IMR-90 (cell line): ENCODE measurements at regions not wholly inside any gene's neighbourhood (a gene's known extent, or its start where the extent isn't known, plus 50 kb on each side); places are given as distances from the start of the nearest gene placed in this dataset.

ENCODE experiments used
- ATAC-seq: fragments of 200-7000 bp; cut with Tn5 transposase; 2 replicates; pipeline ENCODE4 v1.9.1; 2020; ENCODE audit warnings: low read depth, mild to moderate bottlenecking, moderate library complexity
- BruUV-seq: library from RNA; stranded (reverse); fragments of 400-500 nt; replicated peaks from 2 replicates; lab custom pipeline; 2021; lab: Mats Ljungman, UMichigan
- CTCF ChIA-PET: fragments of 300-600 bp; formaldehyde crosslinking; extraction: SDS; loops from one replicate; lab custom pipeline; 2021; ENCODE audit warnings: antibody characterized with exemption; lab: Yijun Ruan, JAX
- POLR2A ChIA-PET: fragments of 300-600 bp; sonication (Branson Sonifier 250); formaldehyde crosslinking; loops from one replicate; lab custom pipeline; 2022; ENCODE audit warnings: antibody characterized with exemption; ENCODE audit not compliant: unreplicated experiment; lab: Charles Lee
- DNase-seq: peaks from one replicate; pipeline ENCODE4 v3.0.0; 2013
- H2AFZ ChIP-seq: replicated peaks from 2 replicates; pipeline ENCODE3; 2013; ENCODE audit warnings: low read length, mild to moderate bottlenecking; ENCODE audit not compliant: poor library complexity
- H2AK5ac ChIP-seq: 2 replicates; pipeline ENCODE4 v1.6.1; 2013; ENCODE audit warnings: low read depth, low read length, inconsistent platforms
- H2AK9ac ChIP-seq: replicated peaks from 2 replicates; pipeline ENCODE3; 2013; ENCODE audit warnings: mild to moderate bottlenecking, low read depth, low read length, moderate library complexity; ENCODE audit not compliant: poor library complexity
- H2BK120ac ChIP-seq: 2 replicates; pipeline ENCODE4 v1.6.1; 2013; ENCODE audit warnings: low read depth, low read length, inconsistent platforms
- H2BK15ac ChIP-seq: 3 replicates; pipeline ENCODE4 v1.6.1; 2013; ENCODE audit warnings: low read depth, low read length, inconsistent platforms
- H2BK20ac ChIP-seq: 2 replicates; pipeline ENCODE4 v1.6.1; 2013; ENCODE audit warnings: low read depth, mild to moderate bottlenecking, inconsistent platforms, low read length, moderate library complexity
- H2BK5ac ChIP-seq: 2 replicates; pipeline ENCODE4 v1.6.1; 2013; ENCODE audit warnings: mild to moderate bottlenecking, low read depth, low read length, inconsistent platforms; ENCODE audit not compliant: poor library complexity, severe bottlenecking
- H3K14ac ChIP-seq: replicated peaks from 2 replicates; pipeline ENCODE4 v1.6.1; 2013; ENCODE audit warnings: low read depth, low read length, inconsistent platforms
- H3K18ac ChIP-seq: 2 replicates; pipeline ENCODE4 v1.6.1; 2013; ENCODE audit warnings: low read depth, low read length, control low read depth
- H3K23ac ChIP-seq: 2 replicates; pipeline ENCODE4 v1.6.1; 2013; ENCODE audit warnings: low read depth, low read length, inconsistent platforms
- H3K27ac ChIP-seq: 2 replicates; pipeline ENCODE4 v1.5.1; 2013; ENCODE audit warnings: mild to moderate bottlenecking, control low read depth, low read length; ENCODE audit not compliant: insufficient read depth
- H3K27me3 ChIP-seq: 2 replicates; pipeline ENCODE4 v1.6.1; 2013; ENCODE audit warnings: low read length; ENCODE audit not compliant: control insufficient read depth, insufficient read depth
- H3K36me3 ChIP-seq: 2 replicates; pipeline ENCODE4 v1.6.1; 2013; ENCODE audit warnings: low read length, mixed read lengths; ENCODE audit not compliant: control insufficient read depth, insufficient read depth
- H3K4ac ChIP-seq: 2 replicates; pipeline ENCODE4 v1.6.1; 2013; ENCODE audit warnings: low read depth, low read length, inconsistent platforms
- H3K4me1 ChIP-seq: 2 replicates; pipeline ENCODE4 v1.6.1; 2013; ENCODE audit warnings: low read length, mixed read lengths; ENCODE audit not compliant: control insufficient read depth, insufficient read depth
- H3K4me2 ChIP-seq: 2 replicates; pipeline ENCODE4 v1.6.1; 2013; ENCODE audit warnings: low read depth, mild to moderate bottlenecking, control low read depth, low read length, moderate library complexity
- H3K4me3 ChIP-seq: 2 replicates; pipeline ENCODE4 v1.5.1; 2013; ENCODE audit warnings: low read depth, mild to moderate bottlenecking, control low read depth, low read length, moderate library complexity; ENCODE audit not compliant: insufficient read depth
- H3K56ac ChIP-seq: 2 replicates; pipeline ENCODE4 v1.6.1; 2013; ENCODE audit warnings: low read length, inconsistent platforms; ENCODE audit not compliant: insufficient read depth; ENCODE audit errors: extremely low read depth
- H3K79me1 ChIP-seq, 2 experiments: 2 replicates each; pipeline ENCODE4 v1.6.1; 2013; ENCODE audit warnings: low read length in 2 of 2, inconsistent platforms in 1 of 2, low read depth in 1 of 2
- H3K9ac ChIP-seq: 2 replicates; pipeline ENCODE4 v1.6.1; 2013; ENCODE audit warnings: low read depth, low read length, control low read depth
- H3K9me1 ChIP-seq: 2 replicates; pipeline ENCODE4 v1.6.1; 2013; ENCODE audit warnings: low read length, inconsistent platforms; ENCODE audit not compliant: insufficient read depth
- H3K9me3 ChIP-seq: 2 replicates; pipeline ENCODE4 v1.6.1; 2013; ENCODE audit warnings: low read length; ENCODE audit not compliant: control insufficient read depth, insufficient read depth
- H4K20me1 ChIP-seq: 2 replicates; pipeline ENCODE4 v1.6.1; 2013; ENCODE audit warnings: low read length, inconsistent platforms; ENCODE audit not compliant: insufficient read depth
- H4K5ac ChIP-seq: 2 replicates; pipeline ENCODE4 v1.6.1; 2013; ENCODE audit warnings: mild to moderate bottlenecking, low read depth, low read length, control low read depth
- H4K8ac ChIP-seq, 2 experiments: 2 replicates each; pipeline ENCODE4 v1.6.1; 2013; ENCODE audit warnings: low read depth in 2 of 2, low read length in 2 of 2, control low read depth in 1 of 2, inconsistent platforms in 1 of 2
- H4K91ac ChIP-seq: 2 replicates; pipeline ENCODE4 v1.6.1; 2013; ENCODE audit warnings: low read depth, low read length, inconsistent platforms; ENCODE audit not compliant: insufficient read depth
- BHLHE40 ChIP-seq: fragments of 150-350 bp; IDR thresholded peaks from 2 replicates; pipeline ENCODE4 v1.6.1; 2016; ENCODE audit warnings: mild to moderate bottlenecking, low read depth, low read length
- CHD1 ChIP-seq: IDR thresholded peaks from 2 replicates; pipeline ENCODE4 v1.6.1; 2012; ENCODE audit warnings: low read depth, low read length, improper control_type of control experiment
- MXI1 ChIP-seq: IDR thresholded peaks from 2 replicates; pipeline ENCODE4 v1.6.1; 2012; ENCODE audit warnings: low read depth, mild to moderate bottlenecking, low read length, moderate library complexity, borderline replicate concordance
- RCOR1 ChIP-seq: IDR thresholded peaks from 2 replicates; pipeline ENCODE4 v1.6.1; 2012; ENCODE audit warnings: mild to moderate bottlenecking, low read length, improper control_type of control experiment; ENCODE audit not compliant: insufficient replicate concordance
- WGBS, 2 experiments: methylation state at CpG; one replicate each; pipeline versions ENCODE4 v1.1.5 to v1.1.7; 2013; ENCODE audit warnings: missing lambda C conversion rate in 2 of 2; ENCODE audit not compliant: insufficient read length in 1 of 2; ENCODE audit errors: extremely low coverage in 2 of 2; 5-methylcytosine and 5-hydroxymethylcytosine counted together
- dilution Hi-C: fragments of 300-500 bp; cut with HindIII; formaldehyde crosslinking; loops from one replicate; pipeline ENCODE4 v1.14.3; 2018; ENCODE audit warnings: low sequenced_read_pairs; ENCODE audit not compliant: unreplicated experiment
- in situ Hi-C: fragments of 300-500 bp; cut with MboI; formaldehyde crosslinking; loops from 3 replicates; pipeline ENCODE4 v1.14.3; 2019; ENCODE audit warnings: low sequenced_read_pairs, inconsistent platforms, mixed read lengths
- intact Hi-C: fragments of 100-400 bp; cut with micrococcal nuclease; formaldehyde crosslinking; loops from 2 replicates; pipeline ENCODE4 v1.10.0; 2022
- TF ChIP-seq, protein P1 (sequence below): fragments of 150-350 bp; IDR thresholded peaks from 2 replicates; pipeline ENCODE4 v1.6.1; 2016; ENCODE audit warnings: low read depth, mild to moderate bottlenecking, low read length, moderate library complexity, borderline replicate concordance

DNA sequence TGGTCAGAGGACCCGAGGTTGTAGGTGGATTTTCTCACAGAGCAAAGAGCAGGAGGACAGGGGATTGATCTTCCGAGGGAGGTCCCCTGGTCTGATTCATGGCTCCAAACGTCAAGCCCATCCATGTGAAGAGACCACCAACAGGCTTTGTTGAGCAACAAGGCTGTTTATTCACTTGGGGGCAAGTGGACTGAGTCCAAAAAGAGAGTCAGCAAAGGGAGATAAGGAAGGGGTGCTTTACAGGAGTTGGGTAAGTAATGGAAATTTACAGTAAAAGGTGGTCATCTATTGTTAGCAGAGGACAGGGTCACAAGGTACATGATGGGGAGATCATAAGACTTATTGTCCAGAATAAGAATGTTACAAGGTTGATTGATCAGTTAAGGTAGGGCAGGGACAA, 2285.8 kb downstream of the TP53TG3F start:
- Histone ChIP-seq H3K23ac (no peak overlapping the region), H2AK5ac (no peak overlapping the region), H3K9ac (no peak overlapping the region), H2AK9ac (no peak overlapping the region), H3K4ac (no peak overlapping the region), H3K36me3 (no peaks in the 10 kb centered on the region), H4K20me1 (no peaks in the 10 kb centered on the region), H3K18ac (no peak overlapping the region), H4K8ac (no peak overlapping the region), H3K4me2 (no peak overlapping the region), H3K27ac (no peak overlapping the region), H2BK5ac (no peak overlapping the region), H3K79me1 (no peaks in the 10 kb centered on the region), H3K4me3 (no peak overlapping the region), H2BK15ac (no peak overlapping the region), H3K56ac (no peak overlapping the region), H2BK120ac (no peak overlapping the region), H3K14ac (no peak overlapping the region), H4K5ac (no peak overlapping the region), H3K9me1 (no peaks in the 10 kb centered on the region), H2BK20ac (no peak overlapping the region), H3K4me1 (no peaks in the 10 kb centered on the region), H4K91ac (no peak overlapping the region), H2AFZ (no peak overlapping the region), H3K9me3 (peaks cover 25% of the 10 kb centered on the region), H3K27me3 (no peaks in the 10 kb centered on the region)
- CTCF ChIA-PET: no interaction called here
- ATAC-seq: no peak
- intact Hi-C loops (no loop called here), in situ Hi-C loops (no loop called here), dilution Hi-C loops (no loop called here)
- no peak for TF ChIP-seq BHLHE40
- TF ChIP-seq MXI1: no peak
- TF ChIP-seq CHD1: no peak
- TF ChIP-seq, protein P1, sequence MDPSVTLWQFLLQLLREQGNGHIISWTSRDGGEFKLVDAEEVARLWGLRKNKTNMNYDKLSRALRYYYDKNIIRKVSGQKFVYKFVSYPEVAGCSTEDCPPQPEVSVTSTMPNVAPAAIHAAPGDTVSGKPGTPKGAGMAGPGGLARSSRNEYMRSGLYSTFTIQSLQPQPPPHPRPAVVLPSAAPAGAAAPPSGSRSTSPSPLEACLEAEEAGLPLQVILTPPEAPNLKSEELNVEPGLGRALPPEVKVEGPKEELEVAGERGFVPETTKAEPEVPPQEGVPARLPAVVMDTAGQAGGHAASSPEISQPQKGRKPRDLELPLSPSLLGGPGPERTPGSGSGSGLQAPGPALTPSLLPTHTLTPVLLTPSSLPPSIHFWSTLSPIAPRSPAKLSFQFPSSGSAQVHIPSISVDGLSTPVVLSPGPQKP: no peak
- no peak for TF ChIP-seq RCOR1
- BruUV-seq: no TSS peak
- 0% methylated on average over 1 of the region's 3 CpGs; no CpG with 5 or more reads in 1 of the 2 experiments for whole genome bisulfite sequencing, 2 experiments
- no peak for DNase-seq
- POLR2A ChIA-PET: no interaction called here
